ENCODE measurements at regions not wholly inside any gene's neighbourhood (a gene's known extent, or its start where the extent isn't known, plus 50 kb on each side); places are given as distances from the start of the nearest gene placed in this dataset.

DNA sequence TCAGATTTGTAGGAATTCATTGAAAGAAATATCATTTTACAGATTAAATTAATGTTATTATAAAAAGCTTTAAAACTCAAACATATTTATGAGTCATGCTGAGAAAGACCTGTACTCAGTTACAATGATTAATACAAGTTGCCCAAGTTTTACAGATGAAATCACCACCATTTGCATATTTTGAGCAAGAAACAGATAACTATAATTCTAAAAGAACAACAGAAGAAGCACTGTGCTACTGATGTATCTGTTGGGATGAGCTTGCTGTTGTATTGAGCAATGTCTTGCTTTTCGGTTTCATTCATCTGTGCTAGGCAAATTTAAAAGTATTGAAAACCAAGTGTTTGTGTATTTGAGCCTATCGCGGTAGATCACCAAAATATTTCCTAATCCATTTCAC, 1589.1 kb upstream of the ZEB2 start:
- H3K4me1 ChIP-seq: no peaks in the 10 kb centered on the region
- H3K9me3 ChIP-seq: no peaks in the 10 kb centered on the region
- H3K27ac ChIP-seq: no peak overlapping the region
- H3K36me3 ChIP-seq: no peaks in the 10 kb centered on the region
- no peak overlapping the region for H3K4me3 ChIP-seq
- TF ChIP-seq CTCF (IDR thresholded peaks at IDR 0.05) (no peak), POLR2A (IDR thresholded peaks at IDR 0.05) (no peak)
- DNase-seq: no peak
- no peaks in the 10 kb centered on the region for H3K27me3 ChIP-seq

DNA sequence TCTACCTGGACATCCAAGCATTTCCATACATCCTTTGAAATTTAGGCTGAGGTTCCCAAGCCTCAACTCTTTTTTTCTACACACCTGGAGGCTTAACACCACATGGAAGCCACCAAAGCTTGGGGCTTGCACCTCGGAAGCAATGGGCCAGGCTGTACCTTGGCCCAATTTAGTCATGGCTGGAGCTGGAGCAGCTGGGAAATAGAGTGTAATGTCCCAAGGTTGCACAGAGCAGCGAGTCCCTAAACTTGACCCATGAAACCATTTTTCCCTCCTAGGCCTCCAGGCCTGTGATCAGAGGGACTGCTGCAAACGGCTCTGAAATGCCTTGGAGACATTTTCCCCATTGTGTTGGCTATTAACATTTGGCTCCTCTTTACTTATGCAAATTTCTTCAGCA, 1574.3 kb upstream of the ZEB2 start:
- no peak for TF ChIP-seq POLR2A (IDR thresholded peaks at IDR 0.05)
- TF ChIP-seq CTCF (IDR thresholded peaks at IDR 0.05): no peak

DNA sequence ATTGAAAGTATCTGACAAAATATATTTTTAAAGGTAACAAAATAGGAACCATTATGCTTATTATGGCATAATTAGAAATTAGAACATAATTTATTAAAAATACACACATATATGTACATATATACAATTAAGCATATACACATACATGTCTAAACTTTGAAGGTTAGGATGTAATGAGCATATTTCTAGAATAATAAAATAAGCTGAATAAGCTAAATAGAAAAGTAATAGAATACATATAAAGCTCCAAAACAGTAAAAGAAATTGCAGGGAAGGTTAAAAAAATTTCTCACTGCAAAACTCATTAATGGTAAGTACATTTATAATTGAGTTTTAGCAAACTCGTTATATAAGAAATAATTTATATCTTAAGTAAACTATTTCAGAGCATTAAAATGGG, 1561.5 kb upstream of the ZEB2 start:
- no peaks in the 10 kb centered on the region for H3K9me3 ChIP-seq
- no peak overlapping the region for H3K4me3 ChIP-seq
- DNase-seq: no peak
- no peak for TF ChIP-seq CTCF (IDR thresholded peaks at IDR 0.05)
- TF ChIP-seq POLR2A (IDR thresholded peaks at IDR 0.05): no peak
- H3K27ac ChIP-seq: no peak overlapping the region
- H3K27me3 ChIP-seq: no peaks in the 10 kb centered on the region
- H3K4me1 ChIP-seq: no peaks in the 10 kb centered on the region
- H3K36me3 ChIP-seq: no peaks in the 10 kb centered on the region

More for the DNA sequence above, 1574.3 kb upstream of the ZEB2 start:
- DNase-seq: no peak
- no peaks in the 10 kb centered on the region for H3K36me3 ChIP-seq
- peaks cover 0 to 8% (median 3%) of the 10 kb centered on the region in 4 donors for H3K9me3 ChIP-seq
- no peak overlapping the region for H3K4me3 ChIP-seq
- no peak overlapping the region for H3K27ac ChIP-seq
- H3K27me3 ChIP-seq: no peaks in the 10 kb centered on the region
- no peaks in the 10 kb centered on the region for H3K4me1 ChIP-seq

DNA sequence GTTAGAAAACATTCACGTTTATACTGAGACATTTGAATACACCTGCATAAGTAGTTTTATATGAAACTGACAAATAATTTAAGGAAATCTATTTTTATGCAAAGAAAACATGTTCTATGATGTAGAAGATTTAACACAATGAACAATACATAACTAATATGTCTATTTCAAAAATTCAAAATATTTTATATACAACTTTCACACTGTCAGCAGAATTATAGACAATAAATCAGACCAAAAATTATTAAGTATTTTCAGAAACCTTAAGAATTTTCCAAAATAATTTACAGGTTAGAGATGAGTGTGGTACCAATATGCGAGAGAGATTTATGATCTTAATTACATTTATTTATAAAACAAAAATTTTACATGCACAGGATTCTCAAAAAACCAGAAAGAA, 1561.0 kb upstream of the ZEB2 start:
- TF ChIP-seq POLR2A (IDR thresholded peaks at IDR 0.05) (no peak), CTCF (IDR thresholded peaks at IDR 0.05) (no peak)
- H3K4me1 ChIP-seq: no peaks in the 10 kb centered on the region
- no peaks in the 10 kb centered on the region for H3K27me3 ChIP-seq
- no peaks in the 10 kb centered on the region for H3K9me3 ChIP-seq
- no peak for DNase-seq
- H3K4me3 ChIP-seq: no peak overlapping the region
- no peaks in the 10 kb centered on the region for H3K36me3 ChIP-seq
- no peak overlapping the region for H3K27ac ChIP-seq

- H3K27ac ChIP-seq: no peak overlapping the region
- no peak overlapping the region for H3K4me3 ChIP-seq
- TF ChIP-seq CTCF (IDR thresholded peaks at IDR 0.05): no peak
- no peaks in the 10 kb centered on the region for H3K36me3 ChIP-seq
- H3K4me1 ChIP-seq: no peaks in the 10 kb centered on the region
- no peaks in the 10 kb centered on the region for H3K9me3 ChIP-seq
- DNase-seq: no peak
- H3K27me3 ChIP-seq: no peaks in the 10 kb centered on the region
Observed at GRCh38 chr2:146079216-146079615, 1559.3 kb upstream of the ZEB2 start.

DNA sequence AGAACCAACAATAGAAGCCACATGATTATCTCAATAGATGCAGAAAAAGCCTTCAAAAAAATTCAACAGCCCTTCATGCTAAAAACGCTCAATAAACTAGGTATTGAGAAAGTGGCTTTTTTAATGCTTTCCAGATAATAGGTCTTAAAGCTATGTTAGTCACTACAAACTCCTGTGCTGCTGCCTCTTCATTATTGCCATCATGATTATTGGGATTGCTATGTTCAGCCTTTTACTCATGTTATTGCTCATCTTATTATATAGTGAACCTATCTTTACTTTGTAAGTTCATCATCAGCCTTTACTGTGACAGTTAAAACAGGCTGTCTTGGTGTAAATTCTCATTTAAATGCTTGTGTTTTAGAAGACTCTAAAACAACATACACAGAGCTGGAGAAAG, 1557.2 kb upstream of the ZEB2 start:
- TF ChIP-seq CTCF (IDR thresholded peaks at IDR 0.05) (no peak), POLR2A (IDR thresholded peaks at IDR 0.05) (no peak)
- Histone ChIP-seq H3K9me3 (no peaks in the 10 kb centered on the region), H3K27ac (no peak overlapping the region), H3K4me3 (no peak overlapping the region), H3K27me3 (no peaks in the 10 kb centered on the region), H3K36me3 (no peaks in the 10 kb centered on the region), H3K4me1 (no peaks in the 10 kb centered on the region)
- DNase-seq: no peak

Data from Peyer's patch (tissue), 4 donors.